AG09319 (cell line): ENCODE measurements at regions not wholly inside any gene's neighbourhood (a gene's known extent, or its start where the extent isn't known, plus 50 kb on each side); places are given as distances from the start of the nearest gene placed in this dataset.

Source experiments
- DNase-seq: peaks from one replicate; pipeline ENCODE4 v3.0.0-alpha.2; 2010; ENCODE audit warnings: low read depth; ENCODE audit errors: extremely low read depth
- CTCF ChIP-seq: IDR thresholded peaks from 2 replicates; pipeline ENCODE4 v1.5.1; 2011; ENCODE audit warnings: low read depth, mild to moderate bottlenecking, inconsistent platforms, low read length, moderate library complexity

- no peak for DNase-seq
- TF ChIP-seq CTCF, result no peak
Measured at GRCh38 chr15:70427167-70428120, 329.7 kb upstream of the TLE3 start.

- no peak for DNase-seq
- TF ChIP-seq CTCF, result no peak
Measured at GRCh38 chr15:70426096-70426821, 328.5 kb upstream of the TLE3 start.

- TF ChIP-seq CTCF, result no peak
- DNase-seq, result no peak
Measured at GRCh38 chr15:70424937-70425411, 327.3 kb upstream of the TLE3 start.

GRCh38 chr15:70423267-70423666 is 325.6 kb upstream of the TLE3 start:
- TF ChIP-seq CTCF, result no peak
- DNase-seq, result no peak

GRCh38 chr15:70422342-70422741 is 324.6 kb upstream of the TLE3 start:
- no peak for DNase-seq
- TF ChIP-seq CTCF, result no peak

GRCh38 chr15:70420948-70421482 is 323.3 kb upstream of the TLE3 start:
- no peak for DNase-seq
- TF ChIP-seq CTCF, result no peak
